ENCODE measurements at regions not wholly inside any gene's neighbourhood (a gene's known extent, or its start where the extent isn't known, plus 50 kb on each side); places are given as distances from the start of the nearest gene placed in this dataset.

- TF ChIP-seq, protein P1, sequence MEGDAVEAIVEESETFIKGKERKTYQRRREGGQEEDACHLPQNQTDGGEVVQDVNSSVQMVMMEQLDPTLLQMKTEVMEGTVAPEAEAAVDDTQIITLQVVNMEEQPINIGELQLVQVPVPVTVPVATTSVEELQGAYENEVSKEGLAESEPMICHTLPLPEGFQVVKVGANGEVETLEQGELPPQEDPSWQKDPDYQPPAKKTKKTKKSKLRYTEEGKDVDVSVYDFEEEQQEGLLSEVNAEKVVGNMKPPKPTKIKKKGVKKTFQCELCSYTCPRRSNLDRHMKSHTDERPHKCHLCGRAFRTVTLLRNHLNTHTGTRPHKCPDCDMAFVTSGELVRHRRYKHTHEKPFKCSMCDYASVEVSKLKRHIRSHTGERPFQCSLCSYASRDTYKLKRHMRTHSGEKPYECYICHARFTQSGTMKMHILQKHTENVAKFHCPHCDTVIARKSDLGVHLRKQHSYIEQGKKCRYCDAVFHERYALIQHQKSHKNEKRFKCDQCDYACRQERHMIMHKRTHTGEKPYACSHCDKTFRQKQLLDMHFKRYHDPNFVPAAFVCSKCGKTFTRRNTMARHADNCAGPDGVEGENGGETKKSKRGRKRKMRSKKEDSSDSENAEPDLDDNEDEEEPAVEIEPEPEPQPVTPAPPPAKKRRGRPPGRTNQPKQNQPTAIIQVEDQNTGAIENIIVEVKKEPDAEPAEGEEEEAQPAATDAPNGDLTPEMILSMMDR (IDR thresholded peaks at IDR 0.05; ENCODE audit: insufficient read depth, low read depth, low read length), result no peak
- DNase-seq (ENCODE audit: low read depth), result no peak
- Histone ChIP-seq H3K36me3 (ENCODE audit: control insufficient read depth, insufficient read depth, low read length) (no peaks in the 10 kb centered on the region), H3K4me3 (ENCODE audit: low read depth, low read length) (no peak overlapping the region), H3K27me3 (ENCODE audit: control insufficient read depth, insufficient read depth, low read length) (no peaks in the 10 kb centered on the region)
- CTCF ChIA-PET, result interaction anchor here (1.4 to 2.0 kb wide), 3 partner anchors 9 to 66 kb away, joined by 4 to 6 read pairs (median 5); partner anchors contain the start of gene CPZ
- POLR2A ChIA-PET, result no interaction called here
Observed at GRCh38 chr4:8526363-8526855, 53.8 kb upstream of the GPR78 start.

DNA sequence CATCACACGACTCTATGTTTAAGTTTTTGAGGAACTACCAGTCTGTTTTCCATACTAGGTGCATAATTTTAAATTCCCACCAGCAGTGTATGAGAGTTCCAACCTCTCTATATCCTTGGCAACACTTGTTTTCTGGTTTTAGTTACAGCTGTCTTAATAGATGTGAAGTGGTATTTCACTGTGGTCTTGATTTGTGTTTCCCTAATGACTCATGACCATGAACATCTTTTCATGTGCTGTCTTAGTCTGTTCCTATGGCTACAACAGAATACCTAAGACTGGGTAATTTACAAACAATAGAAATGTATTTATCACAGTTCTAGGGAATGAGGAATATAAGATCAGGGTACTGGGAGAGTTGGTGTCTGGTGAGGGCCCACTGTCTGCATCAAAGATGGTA is 51.5 kb upstream of the GPR78 start:
- Histone ChIP-seq H3K4me3 (ENCODE audit: low read depth, low read length) (no peak overlapping the region), H3K27me3 (ENCODE audit: control insufficient read depth, insufficient read depth, low read length) (no peaks in the 10 kb centered on the region), H3K36me3 (ENCODE audit: control insufficient read depth, insufficient read depth, low read length) (no peaks in the 10 kb centered on the region)
- POLR2A ChIA-PET, result no interaction called here
- DNase-seq (ENCODE audit: low read depth), result no peak
- TF ChIP-seq, protein P1 (IDR thresholded peaks at IDR 0.05; ENCODE audit: insufficient read depth, low read depth, low read length), result no peak
- CTCF ChIA-PET, result interaction anchor here (1.6 kb wide), 1 partner anchor 12 kb away, joined by 4 read pairs; no protein-coding TSS in a partner anchor

Measured in BJ (cell line).